Spleen (tissue), 11 donors: ENCODE measurements at regions not wholly inside any gene's neighbourhood (a gene's known extent, or its start where the extent isn't known, plus 50 kb on each side); places are given as distances from the start of the nearest gene placed in this dataset.
"Not testable (repeated sequence)": the region's sequence is repeated elsewhere in the genome, so short reads cannot be mapped to it uniquely, and the experiment has no call there.

Experiments
- DNase-seq: peaks from one replicate; pipeline ENCODE4 v3.0.0-alpha.2; 2020
- H3K27ac ChIP-seq, 8 donors: fragments of 200-600 bp; sonication (generic) in 7 of 8; 1 replicate in 4 of 8; 2 replicates in 4 of 8; pipeline versions ENCODE4 v1.5.0 to v1.8.0; 2016 to 2021; ENCODE audit warnings: inconsistent platforms in 4 of 8, mild to moderate bottlenecking in 4 of 8, moderate library complexity in 1 of 8
- H3K27me3 ChIP-seq, 7 donors: fragments of 200-600 bp; sonication (generic) in 6 of 7; replicated peaks in 1 of 7; 1 replicate in 4 of 7; 2 replicates in 3 of 7; pipeline versions ENCODE4 v1.5.0 to v1.8.0; 2016 to 2021; ENCODE audit warnings: inconsistent platforms in 3 of 7, mild to moderate bottlenecking in 1 of 7
- H3K36me3 ChIP-seq, 6 donors: fragments of 200-600 bp; sonication (generic) in 5 of 6; 1 replicate in 4 of 6; 2 replicates in 2 of 6; pipeline versions ENCODE4 v1.5.0 to v1.8.0; 2016 to 2021; ENCODE audit warnings: inconsistent platforms in 2 of 6
- H3K4me1 ChIP-seq, 6 donors: fragments of 200-600 bp; sonication (generic) in 5 of 6; 1 replicate in 3 of 6; 2 replicates in 3 of 6; pipeline versions ENCODE4 v1.5.0 to v1.8.0; 2016 to 2021; ENCODE audit warnings: inconsistent platforms in 3 of 6
- H3K4me3 ChIP-seq, 8 donors: fragments of 200-600 bp; sonication (generic) in 7 of 8; 1 replicate in 4 of 8; 2 replicates in 4 of 8; pipeline versions ENCODE4 v1.5.0 to v1.8.0; 2016 to 2021; ENCODE audit warnings: inconsistent platforms in 4 of 8, mild to moderate bottlenecking in 4 of 8, moderate library complexity in 2 of 8
- H3K9me3 ChIP-seq, 8 donors: fragments of 200-600 bp; sonication (generic) in 7 of 8; 1 replicate in 4 of 8; 2 replicates in 4 of 8; pipeline versions ENCODE4 v1.5.0 to v1.8.0; 2016 to 2021; ENCODE audit warnings: inconsistent platforms in 4 of 8
- POLR2A ChIP-seq, 3 donors: fragments of 450-650 bp; IDR thresholded peaks; one replicate each; pipeline ENCODE4 v1.5.1; 2017; ENCODE audit warnings: antibody characterized with exemption in 3 of 3, mild to moderate bottlenecking in 1 of 3
- POLR2AphosphoS5 ChIP-seq, 3 donors: sonication (generic); formaldehyde crosslinking; IDR thresholded peaks; one replicate each; pipeline ENCODE4 v1.5.1; 2017; ENCODE audit warnings: antibody characterized with exemption in 3 of 3
- WGBS, 5 donors: extraction: QIAGEN DNeasy Blood & Tissue Kit in 3 of 5; methylation state at CpG; one replicate each; pipeline versions ENCODE4 v1.1.5 to v1.1.7; 2013 to 2018; 5-methylcytosine and 5-hydroxymethylcytosine counted together
- intact Hi-C: fragments of 100-400 bp; cut with DNase I; formaldehyde crosslinking; loops from one replicate; pipeline ENCODE4 v1.15.0; 2023; ENCODE audit warnings: low total_unique reads
- TF ChIP-seq, protein P1 (sequence below), 11 experiments: fragments of 200-600 bp in 7 of 11; fragments of 450-650 bp in 4 of 11; sonication (generic) in 4 of 11; IDR thresholded peaks in 8 of 11; conservative IDR thresholded peaks in 3 of 11; 1 replicate in 7 of 11; 2 replicates in 4 of 11; pipeline versions ENCODE4 v1.4.0 to v1.8.0; 2016 to 2021; ENCODE audit warnings: antibody characterized with exemption in 11 of 11, inconsistent platforms in 4 of 11, mild to moderate bottlenecking in 1 of 11
- donor health status: healthy with polysubstance abuse.
- donor health status: DM: no; HTN: no; CAD: no; lungs with moderate emphysema.
- donor health status: DM: no; HTN: no; CAD: no.
- donor health status: Bipolar disorder and iron deficiency.
- donor health status: healthy.
- donor health status: DM: no; HTN: no; CAD: no.
- donor health status: DM: yes; HTN: yes; CAD: no.

DNA sequence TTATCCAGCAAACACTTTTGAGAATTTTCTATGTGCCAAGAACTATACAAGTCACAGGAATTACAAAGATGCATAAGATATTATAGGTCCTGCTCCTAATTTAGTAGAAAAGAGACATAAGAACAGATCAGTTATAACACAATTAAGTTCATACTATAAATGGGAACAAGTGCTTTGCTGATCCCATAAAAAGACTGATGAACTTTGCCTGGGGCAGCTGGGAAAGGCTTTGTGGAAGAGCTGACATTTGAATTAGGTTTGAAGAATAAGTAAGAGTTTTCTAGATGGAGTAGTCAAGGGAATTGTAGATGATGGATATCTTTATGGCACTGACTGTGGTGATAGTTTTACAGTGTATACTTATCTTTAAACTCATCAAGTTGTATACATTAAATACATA, 76.5 kb downstream of the VCAM1 start:
- intact Hi-C loops, result no loop called here
- Histone ChIP-seq H3K9me3 (peaks cover 0 to 8% (median 2%) of the 10 kb centered on the region in 8 donors), H3K27ac (no peak overlapping the region), H3K27me3 (no peaks in the 10 kb centered on the region), H3K36me3 (no peaks in the 10 kb centered on the region), H3K4me3 (no peak overlapping the region), H3K4me1 (peaks cover 0 to 4% (median 0%) of the 10 kb centered on the region in 6 donors)
- DNase-seq, result no peak
- TF ChIP-seq, protein P1, sequence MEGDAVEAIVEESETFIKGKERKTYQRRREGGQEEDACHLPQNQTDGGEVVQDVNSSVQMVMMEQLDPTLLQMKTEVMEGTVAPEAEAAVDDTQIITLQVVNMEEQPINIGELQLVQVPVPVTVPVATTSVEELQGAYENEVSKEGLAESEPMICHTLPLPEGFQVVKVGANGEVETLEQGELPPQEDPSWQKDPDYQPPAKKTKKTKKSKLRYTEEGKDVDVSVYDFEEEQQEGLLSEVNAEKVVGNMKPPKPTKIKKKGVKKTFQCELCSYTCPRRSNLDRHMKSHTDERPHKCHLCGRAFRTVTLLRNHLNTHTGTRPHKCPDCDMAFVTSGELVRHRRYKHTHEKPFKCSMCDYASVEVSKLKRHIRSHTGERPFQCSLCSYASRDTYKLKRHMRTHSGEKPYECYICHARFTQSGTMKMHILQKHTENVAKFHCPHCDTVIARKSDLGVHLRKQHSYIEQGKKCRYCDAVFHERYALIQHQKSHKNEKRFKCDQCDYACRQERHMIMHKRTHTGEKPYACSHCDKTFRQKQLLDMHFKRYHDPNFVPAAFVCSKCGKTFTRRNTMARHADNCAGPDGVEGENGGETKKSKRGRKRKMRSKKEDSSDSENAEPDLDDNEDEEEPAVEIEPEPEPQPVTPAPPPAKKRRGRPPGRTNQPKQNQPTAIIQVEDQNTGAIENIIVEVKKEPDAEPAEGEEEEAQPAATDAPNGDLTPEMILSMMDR (IDR thresholded peaks at IDR 0.05 in 8 of 11, conservative IDR thresholded peaks at IDR 0.05 in 3 of 11), result no peak
- no peak for TF ChIP-seq POLR2A (IDR thresholded peaks at IDR 0.05)
- TF ChIP-seq POLR2AphosphoS5 (IDR thresholded peaks at IDR 0.05), result no peak

- no peak for TF ChIP-seq POLR2AphosphoS5 (IDR thresholded peaks at IDR 0.05)
- no peak for TF ChIP-seq POLR2A (IDR thresholded peaks at IDR 0.05)
- TF ChIP-seq, protein P1 (IDR thresholded peaks at IDR 0.05 in 8 of 11, conservative IDR thresholded peaks at IDR 0.05 in 3 of 11), result no peak
- WGBS, 5 donors, result 70 to 88% (median 81%) methylated on average over 2 of the region's 2 CpGs
- Histone ChIP-seq H3K27ac (no peak overlapping the region), H3K36me3 (no peaks in the 10 kb centered on the region), H3K4me3 (no peak overlapping the region), H3K9me3 (peaks cover 0 to 15% (median 8%) of the 10 kb centered on the region in 8 donors), H3K27me3 (no peaks in the 10 kb centered on the region), H3K4me1 (no peaks in the 10 kb centered on the region)
- no peak for DNase-seq
- intact Hi-C loops, result no loop called here
Measured at GRCh38 chr1:100799548-100799947, 80.0 kb downstream of the VCAM1 start.

DNA sequence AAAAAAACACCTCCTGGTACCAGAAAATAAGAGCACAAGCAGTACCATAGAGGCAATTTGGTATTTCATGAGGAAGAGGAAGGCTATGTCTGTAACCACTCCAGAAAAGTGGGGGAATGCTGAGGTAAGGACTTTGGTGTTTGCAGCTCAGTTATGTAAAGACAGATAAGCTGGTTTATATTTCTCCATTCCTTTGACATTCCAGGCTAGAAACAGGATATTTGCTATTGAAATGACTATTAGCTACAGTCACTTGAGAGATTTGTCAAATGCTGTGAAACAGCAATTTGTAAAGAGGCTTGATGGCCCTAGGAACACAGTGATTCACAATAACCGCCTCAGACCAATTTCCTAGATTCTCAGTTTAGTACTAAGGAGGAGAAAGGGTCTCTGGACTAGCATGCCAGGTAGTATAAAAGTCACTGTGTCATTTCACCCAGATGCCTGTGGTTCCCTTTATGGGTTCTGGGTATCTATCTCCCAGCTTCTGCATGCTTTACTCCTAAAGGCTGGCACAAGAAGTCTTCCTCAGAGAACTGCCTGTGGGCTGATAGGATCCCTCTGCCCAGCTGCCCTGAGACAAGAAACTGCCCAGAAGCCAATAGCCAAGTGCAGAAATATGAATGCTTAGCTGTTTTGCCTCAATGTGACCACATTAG, 80.5 kb downstream of the VCAM1 start:
- no peak overlapping the region for H3K4me3 ChIP-seq

DNA sequence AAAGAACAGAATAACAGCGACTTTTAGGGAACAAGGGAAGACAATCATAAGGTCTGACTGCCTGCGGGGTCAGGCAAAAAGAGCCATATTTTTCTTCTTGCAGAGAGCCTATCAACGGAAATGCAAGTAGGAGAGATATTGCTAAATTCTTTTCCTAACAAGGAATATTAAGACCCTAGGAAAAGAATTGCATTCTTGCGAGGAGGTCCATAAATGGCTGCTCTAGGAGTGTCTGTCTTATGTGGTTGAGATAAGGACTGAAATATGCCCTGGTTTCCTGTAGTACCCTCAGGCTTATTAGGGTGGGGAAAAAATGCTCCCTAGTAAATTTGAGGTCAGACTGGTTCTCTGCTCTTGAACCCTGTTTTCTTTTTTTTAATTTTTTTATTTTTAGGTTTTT, 81.7 kb downstream of the VCAM1 start:
- DNase-seq, H3K27me3 ChIP-seq, H3K27ac ChIP-seq, H3K36me3 ChIP-seq, H3K4me3 ChIP-seq, H3K4me1 ChIP-seq, intact Hi-C loops: not testable (repeated sequence)
- WGBS, 5 donors, result 91 to 96% (median 95%) methylated on average over 4 of the region's 4 CpGs
- peaks cover 0 to 15% (median 8%) of the 10 kb centered on the region in 8 donors for H3K9me3 ChIP-seq

More for the DNA sequence above, 80.5 kb downstream of the VCAM1 start:
- Histone ChIP-seq H3K27me3 (no peaks in the 10 kb centered on the region), H3K36me3 (no peaks in the 10 kb centered on the region), H3K27ac (peak overlapping the region in 1 of 8 donors; percentile 2), H3K9me3 (peaks cover 0 to 15% (median 8%) of the 10 kb centered on the region in 8 donors), H3K4me1 (no peaks in the 10 kb centered on the region)
- DNase-seq, result no peak
- WGBS, 5 donors, result 55 to 69% (median 68%) methylated on average over 1 of the region's 1 CpG
- intact Hi-C loops, result no loop called here
- TF ChIP-seq, protein P1 (IDR thresholded peaks at IDR 0.05 in 8 of 11, conservative IDR thresholded peaks at IDR 0.05 in 3 of 11), result no peak
- TF ChIP-seq POLR2AphosphoS5 (IDR thresholded peaks at IDR 0.05), result no peak
- no peak for TF ChIP-seq POLR2A (IDR thresholded peaks at IDR 0.05)

- intact Hi-C loops, H3K36me3 ChIP-seq, H3K4me1 ChIP-seq, H3K27me3 ChIP-seq, DNase-seq, H3K27ac ChIP-seq, H3K4me3 ChIP-seq: not testable (repeated sequence)
- 79 to 86% (median 81%) methylated on average over 4 of the region's 4 CpGs for WGBS, 5 donors
- peaks cover 0 to 15% (median 8%) of the 10 kb centered on the region in 8 donors for H3K9me3 ChIP-seq
Measured at GRCh38 chr1:100803280-100803679, 83.7 kb downstream of the VCAM1 start.
